Amniotic epithelial cell (primary cell): ENCODE measurements at regions not wholly inside any gene's neighbourhood (a gene's known extent, or its start where the extent isn't known, plus 50 kb on each side); places are given as distances from the start of the nearest gene placed in this dataset.

Experiments
- DNase-seq: peaks from one replicate; pipeline ENCODE4 v3.0.0-alpha.2; 2010; ENCODE audit warnings: low read depth

- DNase-seq = no peak
Measured at GRCh38 chr12:98402671-98403070, 112.7 kb upstream of the TMPO start.

- no peak for DNase-seq
Measured at GRCh38 chr12:98403385-98403784, 112.0 kb upstream of the TMPO start.

DNA sequence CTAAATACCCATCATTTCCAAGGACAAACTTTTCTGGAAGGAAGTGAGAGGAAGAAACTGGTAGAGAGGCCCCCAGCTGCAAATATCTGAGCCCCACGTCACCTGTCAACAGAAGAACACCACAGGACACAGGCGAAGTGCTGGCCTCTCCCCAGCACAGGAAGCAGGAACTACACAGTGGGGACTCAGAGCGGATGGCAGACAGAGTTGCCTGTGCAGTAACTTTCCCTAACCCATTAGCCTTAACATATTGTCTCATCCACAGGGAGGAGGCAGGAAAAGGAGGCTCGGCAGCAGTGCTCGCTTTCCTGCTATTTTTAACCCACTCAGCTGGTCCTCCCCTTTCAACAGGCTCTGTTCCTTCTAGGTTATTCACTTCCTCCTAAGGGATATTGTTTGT, 111.5 kb upstream of the TMPO start:
- no peak for DNase-seq

DNA sequence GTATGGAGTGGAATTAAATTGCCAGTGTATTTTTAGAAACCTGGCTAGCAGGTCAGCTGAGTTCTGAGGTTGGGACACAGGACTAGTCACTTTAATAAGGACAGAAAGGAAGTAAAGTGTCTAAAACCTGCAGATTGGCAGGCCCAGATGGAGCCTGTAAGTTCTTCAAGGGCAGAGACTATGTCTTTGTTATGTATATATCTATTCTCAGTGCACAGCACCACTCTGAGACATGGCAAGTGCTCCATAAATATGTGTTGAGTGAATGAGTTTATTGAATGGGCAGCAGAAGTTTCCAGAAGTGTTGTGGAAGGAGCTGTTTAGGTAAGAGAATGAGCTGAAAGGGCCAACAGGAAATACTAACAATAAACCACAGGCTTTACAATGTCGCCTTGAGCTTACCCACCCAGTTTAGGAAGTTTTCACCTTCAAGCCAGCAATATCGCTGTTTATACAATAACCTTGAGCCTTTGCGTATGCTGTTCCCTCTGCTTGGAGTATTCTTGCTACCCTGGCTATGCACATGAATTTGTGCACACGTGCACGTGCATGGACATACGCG, 109.5 kb upstream of the TMPO start:
- DNase-seq = no peak

DNA sequence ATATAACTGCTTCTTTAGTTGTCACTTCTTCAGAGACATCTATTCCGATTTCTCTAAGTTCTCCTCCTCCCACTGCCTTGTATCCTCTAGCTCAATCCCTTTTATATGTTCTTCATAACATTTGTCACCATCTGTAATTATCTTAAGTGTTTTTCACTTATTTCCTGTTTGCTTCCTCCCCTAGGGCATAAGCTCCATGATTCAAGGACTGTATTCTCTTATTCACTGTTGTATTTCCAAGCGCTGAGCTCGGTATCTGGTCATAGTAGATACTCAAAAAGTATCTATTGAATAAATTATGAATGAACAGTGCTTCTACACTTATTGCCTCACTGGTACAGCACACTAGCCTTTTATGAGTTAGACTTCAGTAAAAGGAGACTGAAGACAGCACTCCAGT, 109.0 kb upstream of the TMPO start:
- DNase-seq = no peak

GRCh38 chr12:98408681-98409080, 106.7 kb upstream of the TMPO start:
- peak; percentile 68 for DNase-seq

DNA sequence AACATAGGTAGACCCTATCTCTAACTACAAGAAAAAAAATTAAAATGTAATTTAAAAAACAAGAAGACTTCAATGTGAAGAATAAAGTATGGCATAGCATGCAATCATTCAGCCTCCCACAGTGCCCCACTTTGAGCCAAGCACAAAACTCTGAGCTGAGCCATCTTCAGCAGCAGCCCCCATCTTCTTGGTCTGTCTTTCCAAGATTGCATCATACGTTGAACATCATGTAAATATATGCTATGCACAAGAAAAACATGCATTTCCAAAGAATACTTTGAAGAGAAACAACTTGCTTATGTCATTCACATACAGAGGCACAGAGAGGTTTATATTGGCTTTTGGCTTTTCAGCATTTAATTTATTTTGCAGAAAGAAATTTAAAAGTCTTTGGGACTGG, 105.8 kb upstream of the TMPO start:
- DNase-seq = no peak

- DNase-seq = no peak
Measured at GRCh38 chr12:98410356-98410755, 105.0 kb upstream of the TMPO start.

DNA sequence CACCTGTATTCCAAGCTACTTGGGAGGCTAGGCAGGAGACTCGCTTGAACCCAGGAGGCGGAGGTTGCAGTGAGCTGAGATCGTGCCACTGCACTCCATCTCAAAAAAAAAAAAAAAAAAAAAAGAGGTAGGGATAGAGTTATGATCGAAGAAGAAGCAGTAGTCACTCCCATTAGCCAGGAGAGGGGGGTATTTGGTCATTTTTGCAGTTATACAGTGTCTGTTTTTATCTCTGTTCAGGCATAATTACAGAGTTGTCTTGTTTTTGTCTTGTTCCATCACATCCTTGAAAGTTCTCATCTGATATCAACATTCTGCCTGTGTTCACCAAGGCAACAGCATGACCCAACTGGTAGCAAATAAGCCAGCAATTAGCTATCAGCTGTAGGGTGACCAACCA, 98.5 kb upstream of the TMPO start:
- peak; percentile 84 for DNase-seq

DNA sequence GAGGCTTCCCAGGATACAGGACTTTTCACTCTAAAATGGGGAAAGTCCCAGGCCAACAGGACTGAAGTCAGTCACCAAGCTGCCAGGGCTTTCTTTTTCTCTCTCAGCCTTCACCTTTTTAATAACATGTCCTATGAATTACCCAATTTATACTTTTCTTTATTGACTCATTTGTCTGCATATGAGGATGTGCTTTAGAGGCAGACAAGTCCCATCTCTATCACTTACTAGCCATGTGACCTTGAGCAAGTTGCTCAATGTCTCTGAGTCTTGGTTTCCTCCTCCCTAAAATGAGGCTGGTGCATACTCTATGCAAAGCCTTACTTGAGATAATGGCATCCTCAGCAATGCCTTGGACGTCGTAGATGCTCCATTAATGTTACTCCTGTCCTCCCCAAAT, 98.1 kb upstream of the TMPO start:
- peak; percentile 67 for DNase-seq

- DNase-seq = peak; percentile 96
Measured at GRCh38 chr12:98418357-98419075, 96.9 kb upstream of the TMPO start.

DNA sequence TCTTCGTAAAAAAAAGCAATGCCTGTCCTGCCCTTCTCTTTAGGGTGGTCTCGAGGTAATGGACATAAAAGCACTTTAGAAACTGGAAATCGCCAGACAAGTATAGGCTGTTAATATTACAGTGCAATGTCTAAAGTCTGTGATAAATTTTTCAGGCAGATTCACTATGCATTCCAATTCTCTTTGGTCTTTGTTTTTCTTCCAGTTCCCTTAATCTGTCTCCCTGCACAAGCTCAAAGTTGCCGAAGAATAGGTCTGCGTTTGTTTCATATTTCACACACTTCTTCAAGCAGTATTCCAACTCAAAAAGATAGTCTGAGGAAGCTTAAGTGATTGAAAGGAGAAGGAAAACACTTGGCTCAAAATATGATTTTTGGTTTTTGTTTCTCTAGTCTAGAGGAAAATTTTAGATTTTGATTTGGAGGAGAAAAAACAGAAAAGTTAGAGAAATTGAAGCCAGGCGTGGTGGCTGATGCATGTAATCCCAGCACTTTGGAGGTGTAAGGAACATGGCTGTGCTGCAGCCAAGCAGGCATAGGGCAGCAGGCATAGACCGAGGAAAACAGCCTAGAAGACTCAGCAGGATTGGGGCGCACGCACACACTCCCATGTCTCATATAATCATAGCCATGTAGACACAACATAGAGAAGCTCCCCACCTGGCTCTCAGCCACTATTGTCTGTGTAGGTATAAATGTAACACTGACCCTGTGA, 96.2 kb upstream of the TMPO start:
- peak; percentile 61 for DNase-seq

DNA sequence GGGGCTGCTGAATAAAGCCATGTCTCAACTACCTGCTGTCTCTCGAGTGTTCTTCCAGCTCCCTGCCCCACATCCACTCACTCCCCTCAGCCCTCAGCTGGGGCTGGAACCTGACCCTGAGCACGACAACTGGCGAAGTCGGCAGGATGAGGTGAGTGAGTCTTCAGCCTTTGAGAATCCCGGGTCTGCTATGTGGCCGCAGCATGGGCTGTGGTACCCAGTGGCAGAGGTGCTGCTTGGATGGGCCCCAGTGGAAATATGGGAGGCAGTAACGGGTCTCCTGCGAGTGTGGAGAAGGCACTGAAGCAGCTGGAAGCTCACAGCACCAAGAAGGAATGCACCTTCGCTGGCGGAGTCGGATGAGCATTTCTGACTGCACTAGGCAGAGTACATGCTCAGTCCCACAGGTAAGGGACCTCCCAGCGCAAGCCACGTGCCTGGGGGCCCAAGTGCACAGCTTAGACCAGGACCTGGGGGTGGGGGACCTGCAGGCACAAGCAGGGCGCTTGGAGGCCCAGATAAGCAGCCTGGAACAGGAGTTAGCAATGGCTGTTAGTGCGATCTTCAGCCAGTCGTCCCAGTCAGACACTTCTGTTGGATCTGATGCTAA, 95.5 kb upstream of the TMPO start:
- DNase-seq = no peak

DNA sequence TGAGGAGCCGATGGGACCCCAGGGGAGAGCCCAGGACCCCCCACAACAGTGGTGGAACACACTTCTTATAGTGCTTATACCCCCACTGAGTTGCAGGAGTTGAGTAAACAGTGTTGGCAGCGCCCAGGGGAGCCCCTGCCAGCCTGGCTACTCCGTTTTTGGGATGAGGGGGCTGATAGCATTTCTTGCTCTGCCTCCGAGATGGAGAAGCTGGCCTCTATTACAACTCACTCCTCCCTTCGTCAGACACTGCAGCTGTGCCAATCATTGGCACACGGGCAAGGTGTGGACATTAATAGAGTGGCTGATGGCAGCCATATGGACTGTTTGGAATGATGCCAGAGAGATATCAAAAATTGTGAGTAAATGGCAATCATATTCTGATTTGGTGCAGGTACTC, 94.9 kb upstream of the TMPO start:
- DNase-seq = no peak

GRCh38 chr12:98421316-98421715, 94.1 kb upstream of the TMPO start:
- DNase-seq = no peak

GRCh38 chr12:98422359-98422758, 93.0 kb upstream of the TMPO start:
- DNase-seq = no peak

DNA sequence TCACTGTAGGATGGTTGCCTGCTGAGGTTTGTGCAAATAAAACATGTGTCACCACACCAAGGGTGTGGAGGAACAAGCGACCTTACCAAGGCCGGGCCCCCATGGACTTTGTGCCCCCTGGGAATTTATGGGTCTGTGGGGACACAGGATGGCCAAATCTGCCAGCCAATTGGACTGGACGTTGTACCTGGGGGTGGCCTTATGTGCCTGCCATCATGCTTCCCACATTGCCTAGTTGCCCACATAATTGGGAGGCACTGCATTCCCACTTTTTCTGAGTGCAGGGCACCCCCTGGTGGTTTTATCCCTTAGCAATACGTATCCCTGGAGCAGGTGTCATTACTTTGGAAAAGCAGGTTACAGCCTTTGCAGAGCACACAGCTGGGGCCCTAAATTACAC, 92.6 kb upstream of the TMPO start:
- no peak for DNase-seq

DNA sequence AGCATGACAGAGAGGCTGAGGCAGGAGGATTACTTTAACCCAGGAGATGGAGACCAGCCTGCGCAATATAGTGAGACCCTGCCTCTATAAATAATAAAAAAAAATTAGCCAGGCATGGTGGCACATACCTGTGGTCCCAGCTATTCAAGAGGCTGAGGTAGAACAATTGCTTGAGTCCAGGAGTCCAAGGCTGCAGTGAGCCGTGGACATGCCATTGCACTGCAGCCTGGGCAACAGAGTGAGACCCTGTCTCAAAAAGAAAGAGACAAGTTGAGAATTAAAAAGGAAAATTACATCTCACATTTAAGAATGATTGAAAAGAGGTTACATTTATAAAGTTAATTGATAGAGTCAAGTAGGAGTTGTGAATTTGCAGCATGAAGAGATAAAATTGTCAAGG, 91.4 kb upstream of the TMPO start:
- DNase-seq = no peak

GRCh38 chr12:98424726-98425401, 90.5 kb upstream of the TMPO start:
- peak; percentile 87 for DNase-seq

GRCh38 chr12:98425859-98426258, 89.5 kb upstream of the TMPO start:
- DNase-seq = peak; percentile 45

DNA sequence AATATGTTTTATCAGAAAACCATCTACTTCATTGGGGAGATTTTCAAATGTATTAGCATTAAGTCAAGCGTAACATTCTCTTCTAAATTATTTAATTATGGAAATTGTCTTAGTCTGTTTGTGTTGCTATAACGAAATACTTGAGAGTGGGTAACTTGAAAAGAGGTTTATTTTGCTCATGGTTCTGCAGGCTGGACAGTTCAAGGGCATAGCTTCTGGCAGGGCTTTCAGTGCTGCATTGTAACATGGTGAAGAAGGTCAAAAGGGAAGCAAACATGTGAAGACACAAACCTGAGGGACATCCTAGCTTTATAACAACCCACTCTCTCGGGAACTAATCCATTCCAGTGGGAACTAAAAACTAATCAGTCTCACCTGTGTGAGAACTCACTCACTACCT, 84.3 kb upstream of the TMPO start:
- no peak for DNase-seq

DNA sequence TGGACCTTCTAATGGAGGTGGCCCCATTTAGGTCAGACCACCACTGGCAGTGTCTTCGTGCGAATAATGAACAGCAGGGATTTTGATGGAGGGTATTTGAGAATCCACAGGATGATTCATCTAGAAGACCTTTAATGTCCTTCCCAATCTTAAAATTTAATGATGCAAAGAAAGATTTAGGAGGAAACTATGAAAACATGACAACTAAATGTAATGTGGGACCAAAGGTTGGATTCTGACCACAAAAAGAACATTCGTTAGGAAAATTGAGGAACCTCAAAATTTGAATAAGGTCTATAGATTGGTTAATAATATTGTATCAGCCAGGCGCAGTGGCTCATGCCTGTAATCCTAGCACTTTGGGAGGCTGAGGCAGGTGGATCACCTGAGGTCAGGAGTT, 78.2 kb upstream of the TMPO start:
- DNase-seq = no peak
